Peyer's patch (tissue), 4 donors: ENCODE measurements at regions not wholly inside any gene's neighbourhood (a gene's known extent, or its start where the extent isn't known, plus 50 kb on each side); places are given as distances from the start of the nearest gene placed in this dataset.

ENCODE experiments used
- POLR2A ChIP-seq, 2 donors: fragments of 450-650 bp; IDR thresholded peaks; one replicate each; pipeline ENCODE4 v1.5.1; 2017; ENCODE audit warnings: antibody characterized with exemption in 2 of 2, mild to moderate bottlenecking in 2 of 2, moderate library complexity in 2 of 2
- TF ChIP-seq, protein P1 (sequence below), 6 experiments: fragments of 450-650 bp in 4 of 6; fragments of 200-600 bp in 2 of 6; sonication (generic) in 1 of 6; IDR thresholded peaks; one replicate each; pipeline ENCODE4 v1.5.1; 2017 to 2019; ENCODE audit warnings: antibody characterized with exemption in 6 of 6, mild to moderate bottlenecking in 3 of 6, moderate library complexity in 1 of 6

DNA sequence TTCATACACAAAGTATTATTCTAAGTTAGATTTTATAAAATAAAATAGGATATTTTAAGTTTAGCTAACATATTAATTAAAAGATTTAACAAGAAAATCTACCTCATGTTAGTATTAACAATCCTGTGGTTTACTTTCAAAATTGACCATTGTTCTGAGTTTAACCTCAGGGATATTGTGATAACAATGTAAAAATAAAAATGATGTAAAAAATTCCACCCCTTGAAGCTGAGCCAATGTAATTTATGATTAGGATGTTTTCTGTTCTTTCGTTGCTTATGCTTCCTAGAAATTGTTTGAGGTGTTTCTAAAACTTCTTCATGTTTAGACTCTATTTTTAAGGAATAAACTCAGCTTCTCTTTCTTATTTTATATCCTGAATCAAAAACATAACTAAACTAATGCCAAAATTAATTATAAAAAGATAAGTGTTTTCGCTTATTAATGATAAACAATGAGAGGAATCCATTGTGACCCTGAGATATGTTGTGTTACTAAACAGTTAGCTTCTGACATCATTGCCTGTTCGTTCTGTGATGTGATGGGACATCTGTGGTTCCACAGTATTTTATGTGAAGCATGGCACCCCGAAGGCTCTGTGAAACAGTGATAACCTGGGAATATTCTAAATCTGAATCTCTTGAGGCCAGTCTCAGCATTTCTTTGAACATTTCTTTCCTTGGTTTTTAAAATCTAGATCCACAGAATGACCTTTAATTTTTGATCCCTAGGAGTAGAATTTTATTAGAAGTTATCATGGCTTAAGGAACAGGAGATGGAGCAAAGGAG is 340.8 kb downstream of the ARL4A start:
- TF ChIP-seq, protein P1, sequence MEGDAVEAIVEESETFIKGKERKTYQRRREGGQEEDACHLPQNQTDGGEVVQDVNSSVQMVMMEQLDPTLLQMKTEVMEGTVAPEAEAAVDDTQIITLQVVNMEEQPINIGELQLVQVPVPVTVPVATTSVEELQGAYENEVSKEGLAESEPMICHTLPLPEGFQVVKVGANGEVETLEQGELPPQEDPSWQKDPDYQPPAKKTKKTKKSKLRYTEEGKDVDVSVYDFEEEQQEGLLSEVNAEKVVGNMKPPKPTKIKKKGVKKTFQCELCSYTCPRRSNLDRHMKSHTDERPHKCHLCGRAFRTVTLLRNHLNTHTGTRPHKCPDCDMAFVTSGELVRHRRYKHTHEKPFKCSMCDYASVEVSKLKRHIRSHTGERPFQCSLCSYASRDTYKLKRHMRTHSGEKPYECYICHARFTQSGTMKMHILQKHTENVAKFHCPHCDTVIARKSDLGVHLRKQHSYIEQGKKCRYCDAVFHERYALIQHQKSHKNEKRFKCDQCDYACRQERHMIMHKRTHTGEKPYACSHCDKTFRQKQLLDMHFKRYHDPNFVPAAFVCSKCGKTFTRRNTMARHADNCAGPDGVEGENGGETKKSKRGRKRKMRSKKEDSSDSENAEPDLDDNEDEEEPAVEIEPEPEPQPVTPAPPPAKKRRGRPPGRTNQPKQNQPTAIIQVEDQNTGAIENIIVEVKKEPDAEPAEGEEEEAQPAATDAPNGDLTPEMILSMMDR (IDR thresholded peaks at IDR 0.05) = no peak
- TF ChIP-seq POLR2A (IDR thresholded peaks at IDR 0.05) = no peak
